Sigmoid colon (tissue), 4 donors: ENCODE measurements at regions not wholly inside any gene's neighbourhood (a gene's known extent, or its start where the extent isn't known, plus 50 kb on each side); places are given as distances from the start of the nearest gene placed in this dataset.

Experiments
- CTCF ChIP-seq, 4 experiments: fragments of 450-650 bp in 3 of 4; fragments of 200-600 bp in 1 of 4; IDR thresholded peaks; one replicate each; pipeline ENCODE4 v1.5.1; 2016 to 2019; ENCODE audit warnings: antibody characterized with exemption in 4 of 4, mild to moderate bottlenecking in 3 of 4, moderate library complexity in 2 of 4
- POLR2A ChIP-seq, 2 donors: fragments of 450-650 bp; IDR thresholded peaks; one replicate each; pipeline ENCODE4 v1.6.1; 2016; ENCODE audit warnings: antibody characterized with exemption in 2 of 2, mild to moderate bottlenecking in 2 of 2, moderate library complexity in 2 of 2
- POLR2AphosphoS5 ChIP-seq, 4 donors: sonication (generic); formaldehyde crosslinking; IDR thresholded peaks; one replicate each; pipeline ENCODE4 v1.6.1; 2017; ENCODE audit warnings: antibody characterized with exemption in 4 of 4

- TF ChIP-seq POLR2A (IDR thresholded peaks at IDR 0.05): no peak
- no peak for TF ChIP-seq CTCF (IDR thresholded peaks at IDR 0.05)
- TF ChIP-seq POLR2AphosphoS5 (IDR thresholded peaks at IDR 0.05): no peak
These were observed 516.8 kb upstream of the ATP11B start for GRCh38 chr3:182276512-182276911.
